ENCODE measurements at regions not wholly inside any gene's neighbourhood (a gene's known extent, or its start where the extent isn't known, plus 50 kb on each side); places are given as distances from the start of the nearest gene placed in this dataset.
"Not testable (repeated sequence)": the region's sequence is repeated elsewhere in the genome, so short reads cannot be mapped to it uniquely, and the experiment has no call there.

DNA sequence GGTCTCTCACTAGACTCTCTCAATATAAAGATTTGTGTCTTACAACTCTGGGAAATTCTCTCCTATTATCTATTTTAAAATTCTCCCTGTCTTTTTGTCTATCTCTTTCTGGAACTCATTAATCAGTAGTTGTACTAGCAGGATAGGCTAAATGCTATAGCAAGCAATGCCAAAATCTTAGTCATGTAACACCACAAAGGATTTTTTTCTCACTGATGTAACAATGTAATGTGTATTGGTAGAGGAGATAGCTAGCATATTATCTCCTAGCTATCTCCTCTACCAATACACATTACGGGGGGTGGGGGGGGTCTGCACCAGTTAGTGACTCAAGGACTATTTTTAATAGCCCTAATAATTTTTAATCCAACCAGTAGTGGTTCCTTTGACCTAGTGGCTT is 225.4 kb downstream of the KLHL28 start:
- DNase-seq (ENCODE audit: low spot score) = no peak
- TF ChIP-seq, protein P1, sequence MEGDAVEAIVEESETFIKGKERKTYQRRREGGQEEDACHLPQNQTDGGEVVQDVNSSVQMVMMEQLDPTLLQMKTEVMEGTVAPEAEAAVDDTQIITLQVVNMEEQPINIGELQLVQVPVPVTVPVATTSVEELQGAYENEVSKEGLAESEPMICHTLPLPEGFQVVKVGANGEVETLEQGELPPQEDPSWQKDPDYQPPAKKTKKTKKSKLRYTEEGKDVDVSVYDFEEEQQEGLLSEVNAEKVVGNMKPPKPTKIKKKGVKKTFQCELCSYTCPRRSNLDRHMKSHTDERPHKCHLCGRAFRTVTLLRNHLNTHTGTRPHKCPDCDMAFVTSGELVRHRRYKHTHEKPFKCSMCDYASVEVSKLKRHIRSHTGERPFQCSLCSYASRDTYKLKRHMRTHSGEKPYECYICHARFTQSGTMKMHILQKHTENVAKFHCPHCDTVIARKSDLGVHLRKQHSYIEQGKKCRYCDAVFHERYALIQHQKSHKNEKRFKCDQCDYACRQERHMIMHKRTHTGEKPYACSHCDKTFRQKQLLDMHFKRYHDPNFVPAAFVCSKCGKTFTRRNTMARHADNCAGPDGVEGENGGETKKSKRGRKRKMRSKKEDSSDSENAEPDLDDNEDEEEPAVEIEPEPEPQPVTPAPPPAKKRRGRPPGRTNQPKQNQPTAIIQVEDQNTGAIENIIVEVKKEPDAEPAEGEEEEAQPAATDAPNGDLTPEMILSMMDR (IDR thresholded peaks at IDR 0.05; ENCODE audit: extremely low read depth, insufficient read depth, missing control alignments) = no peak
- in situ Hi-C loops (cut with MboI; ENCODE audit: low pct_unique_long_range_greater_than_20kb, low sequenced_read_pairs, unreplicated experiment) = no loop called here

DNA sequence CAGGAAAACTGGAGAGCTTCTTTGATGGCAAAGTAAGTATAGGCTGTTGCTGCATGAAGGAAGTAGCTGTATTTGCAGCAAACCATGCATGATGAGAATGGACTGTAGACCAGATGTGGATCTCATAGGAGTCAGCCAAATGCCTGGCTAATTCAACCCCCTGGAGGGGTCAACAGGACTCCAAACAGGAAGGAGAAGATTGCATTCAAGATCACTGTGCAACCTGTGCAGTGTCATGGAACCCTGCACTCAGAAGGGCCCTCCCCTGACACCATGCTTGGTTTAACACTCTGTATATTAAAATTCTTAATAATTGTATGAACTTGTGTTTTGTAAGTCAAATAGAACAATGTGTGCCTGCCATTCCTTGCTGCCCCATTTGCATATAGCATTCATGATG is 225.1 kb upstream of the FSCB start:
- in situ Hi-C loops (cut with MboI; ENCODE audit: low pct_unique_long_range_greater_than_20kb, low sequenced_read_pairs, unreplicated experiment) = no loop called here
- TF ChIP-seq, protein P1 (IDR thresholded peaks at IDR 0.05; ENCODE audit: extremely low read depth, insufficient read depth, missing control alignments) = no peak
- no peak for DNase-seq (ENCODE audit: low spot score)

DNA sequence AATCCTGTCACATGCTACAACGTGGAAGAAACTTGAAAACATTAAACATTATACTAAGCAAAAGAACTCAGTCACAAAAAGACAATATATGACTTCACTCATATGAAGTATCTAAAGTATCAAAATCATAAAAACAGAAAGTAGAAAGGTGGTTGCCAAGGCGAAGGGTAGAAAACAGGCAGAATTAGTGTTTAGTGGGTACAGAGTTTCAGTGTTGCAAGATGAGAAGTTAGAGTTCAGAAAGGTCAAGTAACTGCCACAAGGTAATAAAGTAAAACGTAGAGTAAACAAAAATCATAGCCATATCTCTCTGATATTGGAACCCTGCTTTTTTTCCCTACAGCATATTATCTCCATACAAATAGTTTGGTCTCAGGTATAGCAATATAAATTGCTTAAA is 223.8 kb upstream of the FSCB start:
- DNase-seq (ENCODE audit: low spot score) = no peak
- in situ Hi-C loops (cut with MboI; ENCODE audit: low pct_unique_long_range_greater_than_20kb, low sequenced_read_pairs, unreplicated experiment) = no loop called here
- TF ChIP-seq, protein P1 (IDR thresholded peaks at IDR 0.05; ENCODE audit: extremely low read depth, insufficient read depth, missing control alignments) = no peak

DNA sequence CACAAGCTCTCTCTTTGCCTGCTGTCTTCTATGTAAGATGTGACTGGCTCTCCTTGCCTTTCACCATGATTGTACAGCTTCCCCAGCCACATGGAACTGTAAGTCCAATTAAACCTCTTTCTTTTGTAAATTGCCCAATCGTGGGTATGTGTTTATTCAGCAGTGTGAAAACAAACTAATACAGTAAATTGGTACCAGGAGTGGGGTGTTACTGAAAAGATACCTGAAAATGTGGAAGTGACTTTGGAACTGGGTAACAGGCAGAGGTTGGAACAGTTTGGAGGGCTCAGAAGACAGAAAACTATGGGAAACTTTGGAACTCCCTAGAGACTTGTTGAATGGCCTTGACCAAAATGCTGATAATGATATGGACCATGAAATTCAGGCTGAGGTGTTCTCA is 214.3 kb upstream of the FSCB start:
- DNase-seq (ENCODE audit: low spot score); in situ Hi-C loops (cut with MboI; ENCODE audit: low pct_unique_long_range_greater_than_20kb, low sequenced_read_pairs, unreplicated experiment): not testable (repeated sequence)

DNA sequence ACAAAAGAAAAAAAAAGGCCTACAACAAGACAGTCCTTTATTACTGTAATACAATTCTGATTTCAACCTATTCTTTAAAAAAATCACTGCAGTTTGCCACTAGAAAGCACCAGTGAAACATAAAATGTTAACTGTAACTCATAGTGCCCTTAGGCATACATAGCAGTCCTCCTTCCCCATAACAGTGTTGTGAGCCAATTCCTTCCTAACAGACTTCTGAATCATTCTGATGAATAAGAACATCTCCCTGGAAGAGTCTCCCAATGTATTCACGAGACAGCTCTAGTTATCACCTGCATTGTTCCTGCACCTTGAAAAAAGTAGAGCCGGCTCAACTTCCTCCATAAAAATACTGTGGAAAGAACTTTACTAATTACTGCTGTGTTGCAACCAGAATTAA is 213.6 kb upstream of the FSCB start:
- TF ChIP-seq, protein P1 (IDR thresholded peaks at IDR 0.05; ENCODE audit: extremely low read depth, insufficient read depth, missing control alignments) = no peak
- in situ Hi-C loops (cut with MboI; ENCODE audit: low pct_unique_long_range_greater_than_20kb, low sequenced_read_pairs, unreplicated experiment) = no loop called here
- no peak for DNase-seq (ENCODE audit: low spot score)

DNA sequence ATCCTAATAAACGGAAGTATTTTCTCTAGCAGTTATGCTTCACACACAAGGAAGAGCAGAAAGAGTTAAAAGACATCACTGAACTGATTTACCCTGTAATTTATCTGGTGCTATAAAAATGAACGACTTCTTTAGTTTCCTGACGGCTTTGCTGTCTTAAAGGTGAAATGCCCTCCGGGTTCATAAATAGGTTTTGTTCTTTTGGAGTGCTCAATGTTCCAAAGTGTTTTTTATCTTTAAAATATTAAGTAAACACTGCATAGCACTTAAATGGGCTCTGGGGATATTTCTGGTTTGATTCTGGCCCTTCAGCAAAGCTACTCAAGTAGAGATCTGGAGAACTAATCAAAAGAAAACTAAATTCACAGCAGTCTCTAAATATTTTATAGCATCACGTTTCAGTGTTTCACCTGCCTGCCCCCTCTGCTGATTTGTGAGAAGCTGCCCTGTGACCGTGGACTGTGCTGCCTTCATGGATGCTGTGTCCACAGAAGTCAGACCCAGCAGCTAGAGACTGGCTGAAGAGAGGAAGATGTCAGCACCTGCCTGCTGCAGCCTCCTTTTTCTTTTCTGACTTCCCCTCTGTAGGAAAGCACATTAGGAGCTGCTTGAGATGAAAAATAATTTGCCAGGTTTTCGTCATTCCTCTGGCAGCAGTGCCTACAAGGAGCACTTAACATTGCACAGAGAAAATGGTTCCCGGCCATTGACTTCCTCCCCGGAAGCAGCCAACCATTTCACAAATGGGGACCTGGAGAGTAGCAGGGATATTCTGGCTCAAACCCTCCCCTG is 205.1 kb upstream of the FSCB start:
- in situ Hi-C loops (cut with MboI; ENCODE audit: low pct_unique_long_range_greater_than_20kb, low sequenced_read_pairs, unreplicated experiment) = no loop called here
- TF ChIP-seq, protein P1 (IDR thresholded peaks at IDR 0.05; ENCODE audit: extremely low read depth, insufficient read depth, missing control alignments) = no peak
- DNase-seq (ENCODE audit: low spot score) = no peak

DNA sequence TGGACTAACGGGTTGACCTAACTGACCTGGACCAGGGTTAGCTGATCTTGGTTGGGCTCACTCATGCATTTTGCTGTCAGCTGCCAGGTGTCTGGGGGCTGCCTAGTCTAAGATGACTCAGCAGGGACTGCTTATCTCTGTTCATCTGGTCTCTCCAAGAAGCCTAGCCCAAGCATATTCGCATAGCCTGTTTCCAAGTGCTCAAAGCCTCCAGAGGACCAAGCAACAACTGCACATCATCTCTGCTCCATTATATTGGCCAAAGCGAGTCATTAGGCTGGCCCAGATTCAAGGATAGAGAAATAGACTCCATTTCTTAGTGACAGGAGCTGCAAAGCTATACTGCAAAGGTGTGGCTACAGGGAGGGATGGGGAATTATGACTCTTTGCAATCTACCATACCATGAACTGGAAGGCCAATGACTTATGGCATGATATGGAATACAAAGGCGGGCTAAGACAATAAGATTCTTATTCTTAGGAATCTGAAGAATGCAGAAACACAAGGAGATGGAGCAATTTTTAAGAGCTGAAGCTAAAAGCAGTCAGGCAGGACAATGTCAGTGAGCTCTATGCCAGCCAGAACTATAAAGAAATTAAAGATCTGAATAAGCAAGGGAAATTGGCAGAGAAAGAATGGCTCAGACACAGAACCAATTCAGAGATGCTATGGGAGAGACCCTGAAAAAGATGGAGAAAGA is 194.6 kb upstream of the FSCB start:
- DNase-seq (ENCODE audit: low spot score) = no peak
- in situ Hi-C loops (cut with MboI; ENCODE audit: low pct_unique_long_range_greater_than_20kb, low sequenced_read_pairs, unreplicated experiment) = no loop called here
- TF ChIP-seq, protein P1 (IDR thresholded peaks at IDR 0.05; ENCODE audit: extremely low read depth, insufficient read depth, missing control alignments) = no peak

Data from GM13977 (cell line).